Neural progenitor cell (in vitro differentiated cells): ENCODE measurements at regions not wholly inside any gene's neighbourhood (a gene's known extent, or its start where the extent isn't known, plus 50 kb on each side); places are given as distances from the start of the nearest gene placed in this dataset.
A peak's percentile ranks its signal among the peaks of the same experiment; 100 is the strongest.

Experiments
- DNase-seq: peaks from one replicate; pipeline ENCODE4 v3.0.0-alpha.2; 2016; ENCODE audit warnings: low spot score
- H2AFZ ChIP-seq: fragments of 200-600 bp; sonication (generic); replicated peaks from 2 replicates; pipeline ENCODE4 v1.6.1; 2016; ENCODE audit warnings: antibody characterized with exemption
- H3F3A ChIP-seq: fragments of 200-600 bp; sonication (generic); 2 replicates; pipeline ENCODE4 v1.6.1; 2016; ENCODE audit warnings: antibody characterized with exemption, low read depth
- H3K27ac ChIP-seq: fragments of 200-600 bp; sonication (generic); 2 replicates; pipeline ENCODE4 v1.5.1; 2016; ENCODE audit warnings: mild to moderate bottlenecking
- H3K27me3 ChIP-seq: fragments of 200-600 bp; sonication (generic); 2 replicates; pipeline ENCODE4 v1.6.1; 2016; ENCODE audit warnings: mild to moderate bottlenecking, moderate library complexity
- H3K36me3 ChIP-seq: fragments of 200-600 bp; sonication (generic); 2 replicates; pipeline ENCODE4 v1.5.1; 2016
- H3K4me1 ChIP-seq: fragments of 200-600 bp; sonication (generic); 2 replicates; pipeline ENCODE4 v1.6.1; 2016; ENCODE audit warnings: mixed run types
- H3K4me2 ChIP-seq: fragments of 200-600 bp; sonication (generic); 2 replicates; pipeline ENCODE4 v1.6.1; 2016
- H3K4me3 ChIP-seq: fragments of 200-600 bp; sonication (generic); 2 replicates; pipeline ENCODE4 v1.5.1; 2016
- H3K79me2 ChIP-seq: fragments of 200-600 bp; sonication (generic); 2 replicates; pipeline ENCODE4 v1.6.1; 2016; ENCODE audit warnings: low read depth
- H3K9ac ChIP-seq: fragments of 200-600 bp; sonication (generic); 2 replicates; pipeline ENCODE4 v1.6.1; 2016
- H3K9me3 ChIP-seq: fragments of 200-600 bp; sonication (generic); 2 replicates; pipeline ENCODE4 v1.5.1; 2016; ENCODE audit warnings: low read depth
- H4K20me1 ChIP-seq: fragments of 200-600 bp; sonication (generic); 2 replicates; pipeline ENCODE4 v1.6.1; 2016; ENCODE audit warnings: low read depth
- H3K27ac Mint-ChIP-seq: 3 replicates; pipeline ENCODE4 v1.8.0; 2021; ENCODE audit warnings: mixed read lengths
- H3K27me3 Mint-ChIP-seq: 2 replicates; pipeline ENCODE4 v1.8.0; 2022; ENCODE audit warnings: low read depth, mild to moderate bottlenecking, inconsistent platforms, moderate library complexity, mixed read lengths; ENCODE audit not compliant: insufficient read depth
- H3K36me3 Mint-ChIP-seq: 3 replicates; pipeline ENCODE4 v1.8.0; 2021; ENCODE audit warnings: mixed read lengths
- H3K4me1 Mint-ChIP-seq: 3 replicates; pipeline ENCODE4 v1.8.0; 2021; ENCODE audit warnings: mixed read lengths
- H3K4me3 Mint-ChIP-seq: 3 replicates; pipeline ENCODE4 v1.8.0; 2021; ENCODE audit warnings: mild to moderate bottlenecking, moderate library complexity, mixed read lengths
- H3K9me3 Mint-ChIP-seq: 3 replicates; pipeline ENCODE4 v1.8.0; 2020; ENCODE audit warnings: mixed read lengths
- CTCF ChIP-seq: fragments of 200-600 bp; sonication (generic); IDR thresholded peaks from 2 replicates; pipeline ENCODE4 v1.5.1; 2017; ENCODE audit warnings: antibody characterized with exemption, mild to moderate bottlenecking
- EZH2 ChIP-seq: fragments of 200-600 bp; sonication (generic); IDR thresholded peaks from 2 replicates; pipeline ENCODE4 v1.6.1; 2017; ENCODE audit warnings: antibody characterized with exemption, mild to moderate bottlenecking, moderate library complexity
- EZH2phosphoT487 ChIP-seq: fragments of 200-600 bp; sonication (generic); IDR thresholded peaks from 2 replicates; pipeline ENCODE4 v1.6.1; 2017; ENCODE audit warnings: antibody characterized with exemption

DNA sequence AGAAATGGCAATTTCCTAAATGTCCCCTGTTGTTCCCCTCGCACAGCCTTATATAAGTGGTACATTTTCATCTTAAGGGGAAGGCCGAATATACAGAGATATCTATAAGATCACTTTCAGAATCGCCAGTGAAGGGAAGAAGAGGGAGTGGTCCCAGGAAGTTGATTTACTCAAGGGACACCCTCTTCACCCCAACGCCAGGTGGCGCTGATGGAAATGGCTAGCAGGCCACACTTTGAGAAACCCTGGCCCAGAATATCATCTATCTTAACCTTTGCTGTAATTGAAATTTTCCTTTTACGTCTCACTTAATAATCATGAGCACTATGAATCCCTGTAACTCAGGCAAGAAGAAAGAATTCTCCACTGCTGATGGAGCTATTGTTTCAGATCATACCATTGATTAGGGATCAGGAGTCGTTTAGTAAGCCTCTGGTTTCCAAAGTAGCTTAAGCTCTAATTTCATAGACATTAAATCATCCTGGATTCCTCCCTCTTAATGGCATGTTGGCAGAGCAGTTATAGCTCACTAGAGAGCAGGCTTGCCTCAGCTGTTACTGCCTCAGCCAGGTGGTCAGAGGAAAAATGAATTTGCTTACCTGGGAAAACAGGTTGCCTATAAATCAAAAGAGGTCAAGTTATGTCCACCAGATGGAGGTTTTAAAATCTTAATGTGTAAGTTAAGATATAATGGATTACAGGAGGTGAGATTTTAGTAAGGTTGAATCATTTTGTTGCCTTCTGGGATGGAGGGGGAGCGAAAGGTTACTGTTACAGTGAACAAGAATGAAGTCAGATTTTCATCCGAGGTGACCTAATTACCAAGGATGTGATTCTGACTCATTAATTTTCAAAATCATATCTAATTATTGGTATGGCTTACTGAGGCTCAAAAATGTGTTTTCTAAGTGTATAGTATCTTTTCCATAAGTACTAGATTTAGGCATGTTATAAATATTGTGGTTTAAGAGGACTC is 941.2 kb upstream of the TENM3 start:
- Histone ChIP-seq H3K27ac (no peak overlapping the region), H4K20me1 (no peaks in the 10 kb centered on the region), H3K4me1 (no peaks in the 10 kb centered on the region), H3F3A (no peaks in the 10 kb centered on the region), H3K4me2 (no peak overlapping the region), H3K79me2 (no peaks in the 10 kb centered on the region), H3K9ac (no peak overlapping the region), H2AFZ (no peak overlapping the region), H3K27me3 (no peaks in the 10 kb centered on the region), H3K36me3 (no peaks in the 10 kb centered on the region), H3K4me3 (no peak overlapping the region), H3K9me3 (no peaks in the 10 kb centered on the region)
- peaks cover 12% of the 10 kb centered on the region for H3K9me3 Mint-ChIP-seq
- no peaks in the 10 kb centered on the region for H3K27me3 Mint-ChIP-seq
- no peaks in the 10 kb centered on the region for H3K4me1 Mint-ChIP-seq
- DNase-seq: peak; percentile 58
- H3K4me3 Mint-ChIP-seq: no peak overlapping the region
- no peak overlapping the region for H3K27ac Mint-ChIP-seq
- H3K36me3 Mint-ChIP-seq: no peaks in the 10 kb centered on the region
- TF ChIP-seq EZH2: no peak
- peak; percentile 68 for TF ChIP-seq CTCF
- TF ChIP-seq EZH2phosphoT487: no peak

DNA sequence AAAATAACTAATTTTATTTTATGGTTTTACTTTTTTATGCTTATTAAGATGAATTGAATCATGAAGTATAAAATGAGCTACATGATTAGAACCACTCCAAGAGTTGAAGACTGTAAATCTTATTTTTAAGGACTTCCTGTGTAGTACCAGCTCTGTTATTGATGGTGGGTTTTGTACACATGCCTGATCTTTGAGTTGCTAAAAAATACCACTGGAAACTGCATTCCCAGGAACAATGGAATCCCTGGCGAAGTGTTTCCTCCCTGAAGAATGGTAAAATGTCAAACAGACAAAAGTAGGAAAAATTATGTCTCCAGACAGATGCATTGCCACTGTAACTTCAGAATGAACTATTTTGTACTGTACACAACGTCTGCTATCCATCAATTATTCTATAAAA is 935.4 kb upstream of the TENM3 start:
- H4K20me1 ChIP-seq: no peaks in the 10 kb centered on the region
- TF ChIP-seq EZH2 (no peak), EZH2phosphoT487 (no peak), CTCF (no peak)
- no peak overlapping the region for H3K27ac ChIP-seq
- H3K9me3 Mint-ChIP-seq: no peaks in the 10 kb centered on the region
- no peak overlapping the region for H3K27ac Mint-ChIP-seq
- no peak for DNase-seq
- H3K4me3 Mint-ChIP-seq: no peak overlapping the region
- no peaks in the 10 kb centered on the region for H3F3A ChIP-seq
- no peaks in the 10 kb centered on the region for H3K79me2 ChIP-seq
- no peak overlapping the region for H3K9ac ChIP-seq
- H3K9me3 ChIP-seq: no peaks in the 10 kb centered on the region
- H3K36me3 ChIP-seq: no peaks in the 10 kb centered on the region
- no peak overlapping the region for H3K4me2 ChIP-seq
- H3K36me3 Mint-ChIP-seq: no peaks in the 10 kb centered on the region
- peaks cover 16% of the 10 kb centered on the region for H3K4me1 ChIP-seq
- no peaks in the 10 kb centered on the region for H3K27me3 Mint-ChIP-seq
- no peak overlapping the region for H3K4me3 ChIP-seq
- H2AFZ ChIP-seq: no peak overlapping the region
- H3K4me1 Mint-ChIP-seq: peaks cover 10% of the 10 kb centered on the region
- H3K27me3 ChIP-seq: no peaks in the 10 kb centered on the region

DNA sequence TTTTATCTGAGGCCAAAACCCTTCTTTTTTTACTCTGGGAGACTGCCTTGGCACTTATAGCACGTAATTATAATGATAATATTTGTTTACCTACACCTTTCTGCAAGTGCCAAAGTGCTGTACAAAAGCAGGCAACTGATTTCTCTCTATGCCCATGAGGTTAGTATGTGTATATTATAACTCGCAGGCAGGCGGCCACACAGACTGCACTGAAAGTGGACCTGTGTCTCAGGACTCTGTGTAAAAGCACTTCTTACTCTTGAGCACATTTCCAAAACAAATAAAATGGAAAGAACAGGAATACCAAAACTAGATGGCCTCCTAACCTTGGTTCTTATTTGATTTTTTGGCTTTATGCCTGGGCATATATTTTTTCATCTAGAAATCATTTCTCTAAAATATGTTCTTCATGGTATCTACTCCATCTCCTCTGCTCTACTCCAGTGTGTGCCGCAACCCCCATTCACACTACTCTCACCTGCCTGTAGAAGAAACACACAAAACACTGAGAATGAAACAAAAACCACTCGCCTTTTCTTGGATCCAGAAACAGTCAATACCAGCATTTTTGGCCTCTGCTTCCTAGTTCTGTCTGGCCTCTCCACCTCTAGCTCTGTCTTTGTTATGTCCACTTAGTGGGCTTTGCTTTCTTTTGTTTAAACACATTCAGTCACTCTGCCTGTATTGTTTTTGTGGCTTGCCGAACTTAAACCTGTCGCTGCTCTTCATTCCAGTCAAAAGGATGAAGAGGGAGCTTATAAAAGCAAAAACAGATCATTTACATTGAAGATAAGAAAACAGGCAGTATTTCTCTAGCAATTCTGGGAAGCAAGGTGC is 934.5 kb upstream of the TENM3 start:
- Histone ChIP-seq H3F3A (no peaks in the 10 kb centered on the region), H3K79me2 (no peaks in the 10 kb centered on the region), H4K20me1 (no peaks in the 10 kb centered on the region), H3K4me3 (no peak overlapping the region), H3K27me3 (no peaks in the 10 kb centered on the region), H3K9me3 (no peaks in the 10 kb centered on the region), H3K27ac (no peak overlapping the region), H2AFZ (no peak overlapping the region), H3K4me2 (peak overlapping the region; percentile 1), H3K4me1 (peaks cover 16% of the 10 kb centered on the region), H3K36me3 (no peaks in the 10 kb centered on the region), H3K9ac (no peak overlapping the region)
- H3K27me3 Mint-ChIP-seq: no peaks in the 10 kb centered on the region
- H3K27ac Mint-ChIP-seq: peak overlapping the region; percentile 68
- H3K9me3 Mint-ChIP-seq: no peaks in the 10 kb centered on the region
- peak; percentile 46 for DNase-seq
- no peaks in the 10 kb centered on the region for H3K36me3 Mint-ChIP-seq
- no peak for TF ChIP-seq EZH2phosphoT487
- no peak for TF ChIP-seq CTCF
- TF ChIP-seq EZH2: no peak
- H3K4me1 Mint-ChIP-seq: peaks cover 13% of the 10 kb centered on the region
- H3K4me3 Mint-ChIP-seq: no peak overlapping the region
